Natural killer cell (primary cell): ENCODE measurements at regions not wholly inside any gene's neighbourhood (a gene's known extent, or its start where the extent isn't known, plus 50 kb on each side); places are given as distances from the start of the nearest gene placed in this dataset.

Experiments
- ATAC-seq, 3 donors: fragments of 150-1000 bp in 2 of 3; fragments of 200-7000 bp in 1 of 3; cut with Tn5 transposase; 1 replicate in 1 of 3; 2 replicates in 2 of 3; pipeline ENCODE4 v1.10.0; 2021; ENCODE audit warnings: mild to moderate bottlenecking in 2 of 3, moderate library complexity in 2 of 3
- DNase-seq, 2 donors: peaks; one replicate each; pipeline versions ENCODE4 v3.0.0 to v3.0.0-alpha.2; 2013 to 2021; ENCODE audit warnings: mixed read lengths in 1 of 2
- H3K27ac ChIP-seq: one replicate; pipeline ENCODE4 v1.5.1; 2013; ENCODE audit warnings: mild to moderate bottlenecking, low read length
- H3K27me3 ChIP-seq: one replicate; pipeline ENCODE4 v1.6.1; 2013; ENCODE audit warnings: low read length; ENCODE audit not compliant: control insufficient read depth, insufficient read depth
- H3K36me3 ChIP-seq: one replicate; pipeline ENCODE4 v1.6.1; 2013; ENCODE audit warnings: low read length; ENCODE audit not compliant: control insufficient read depth, insufficient read depth
- H3K4me1 ChIP-seq: one replicate; pipeline ENCODE4 v1.6.1; 2013; ENCODE audit warnings: low read length; ENCODE audit not compliant: control insufficient read depth, insufficient read depth
- H3K4me3 ChIP-seq: one replicate; pipeline ENCODE4 v1.5.1; 2013; ENCODE audit warnings: low read length
- H3K9me3 ChIP-seq: one replicate; pipeline ENCODE4 v1.6.1; 2013; ENCODE audit warnings: low read length; ENCODE audit not compliant: control insufficient read depth, insufficient read depth
- H3K27ac Mint-ChIP-seq, 2 donors: one replicate each; pipeline ENCODE4 v1.8.0; 2022; ENCODE audit warnings: mild to moderate bottlenecking in 2 of 2, mixed read lengths in 2 of 2, moderate library complexity in 1 of 2
- H3K27me3 Mint-ChIP-seq, 2 donors: one replicate each; pipeline ENCODE4 v1.8.0; 2022; ENCODE audit warnings: low read depth in 2 of 2, mixed read lengths in 2 of 2
- H3K36me3 Mint-ChIP-seq: one replicate; pipeline ENCODE4 v1.8.0; 2022; ENCODE audit warnings: mixed read lengths
- H3K4me1 Mint-ChIP-seq, 2 donors: one replicate each; pipeline ENCODE4 v1.8.0; 2022; ENCODE audit warnings: mixed read lengths in 2 of 2
- H3K4me3 Mint-ChIP-seq: one replicate; pipeline ENCODE4 v1.8.0; 2022; ENCODE audit warnings: mild to moderate bottlenecking, moderate library complexity, mixed read lengths
- H3K9me3 Mint-ChIP-seq, 2 donors: one replicate each; pipeline ENCODE4 v1.8.0; 2022; ENCODE audit warnings: mixed read lengths in 2 of 2
- WGBS: methylation state at CpG from one replicate; pipeline ENCODE4 v1.1.7; 2013; ENCODE audit warnings: missing lambda C conversion rate; ENCODE audit not compliant: insufficient coverage; 5-methylcytosine and 5-hydroxymethylcytosine counted together
- intact Hi-C: fragments of 100-400 bp; cut with micrococcal nuclease; formaldehyde crosslinking; loops from one replicate; pipeline ENCODE4 v1.14.2; 2022
- TF ChIP-seq, protein P1 (sequence below): fragments of 200-600 bp; IDR thresholded peaks from one replicate; pipeline ENCODE4 v1.8.0; 2022; ENCODE audit warnings: antibody characterized with exemption

DNA sequence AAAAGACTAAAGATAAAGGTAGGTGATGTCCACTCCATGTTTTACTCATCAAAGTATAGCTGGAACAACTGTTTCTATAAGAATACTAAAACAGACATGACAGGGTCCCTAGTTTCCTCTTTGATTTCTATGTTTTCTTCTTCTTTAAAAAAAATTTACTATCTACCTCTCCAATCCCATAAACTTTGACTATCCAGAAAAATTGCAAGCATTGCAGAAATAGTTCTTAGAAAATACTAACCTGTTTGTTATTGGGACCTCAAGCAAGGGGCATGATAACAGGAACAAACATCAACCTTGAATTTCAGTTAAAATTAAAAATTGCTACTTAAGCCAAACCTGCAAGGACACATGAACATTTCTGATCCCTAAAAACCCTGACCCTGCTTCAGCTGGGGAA is 1226.5 kb downstream of the C4orf33 start:
- no peak for ATAC-seq
- TF ChIP-seq, protein P1, sequence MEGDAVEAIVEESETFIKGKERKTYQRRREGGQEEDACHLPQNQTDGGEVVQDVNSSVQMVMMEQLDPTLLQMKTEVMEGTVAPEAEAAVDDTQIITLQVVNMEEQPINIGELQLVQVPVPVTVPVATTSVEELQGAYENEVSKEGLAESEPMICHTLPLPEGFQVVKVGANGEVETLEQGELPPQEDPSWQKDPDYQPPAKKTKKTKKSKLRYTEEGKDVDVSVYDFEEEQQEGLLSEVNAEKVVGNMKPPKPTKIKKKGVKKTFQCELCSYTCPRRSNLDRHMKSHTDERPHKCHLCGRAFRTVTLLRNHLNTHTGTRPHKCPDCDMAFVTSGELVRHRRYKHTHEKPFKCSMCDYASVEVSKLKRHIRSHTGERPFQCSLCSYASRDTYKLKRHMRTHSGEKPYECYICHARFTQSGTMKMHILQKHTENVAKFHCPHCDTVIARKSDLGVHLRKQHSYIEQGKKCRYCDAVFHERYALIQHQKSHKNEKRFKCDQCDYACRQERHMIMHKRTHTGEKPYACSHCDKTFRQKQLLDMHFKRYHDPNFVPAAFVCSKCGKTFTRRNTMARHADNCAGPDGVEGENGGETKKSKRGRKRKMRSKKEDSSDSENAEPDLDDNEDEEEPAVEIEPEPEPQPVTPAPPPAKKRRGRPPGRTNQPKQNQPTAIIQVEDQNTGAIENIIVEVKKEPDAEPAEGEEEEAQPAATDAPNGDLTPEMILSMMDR: no peak
- H3K36me3 ChIP-seq: no peaks in the 10 kb centered on the region
- no peaks in the 10 kb centered on the region for H3K27me3 Mint-ChIP-seq
- no peaks in the 10 kb centered on the region for H3K4me1 ChIP-seq
- no peak overlapping the region for H3K4me3 ChIP-seq
- no peaks in the 10 kb centered on the region for H3K9me3 ChIP-seq
- H3K36me3 Mint-ChIP-seq: no peaks in the 10 kb centered on the region
- H3K9me3 Mint-ChIP-seq: peaks cover 11 to 14% of the 10 kb centered on the region in 2 donors
- H3K27me3 ChIP-seq: no peaks in the 10 kb centered on the region
- H3K27ac Mint-ChIP-seq: no peak overlapping the region
- H3K4me3 Mint-ChIP-seq: no peak overlapping the region
- H3K27ac ChIP-seq: no peak overlapping the region
- no peak for DNase-seq
- intact Hi-C loops: no loop called here
- no peaks in the 10 kb centered on the region for H3K4me1 Mint-ChIP-seq

DNA sequence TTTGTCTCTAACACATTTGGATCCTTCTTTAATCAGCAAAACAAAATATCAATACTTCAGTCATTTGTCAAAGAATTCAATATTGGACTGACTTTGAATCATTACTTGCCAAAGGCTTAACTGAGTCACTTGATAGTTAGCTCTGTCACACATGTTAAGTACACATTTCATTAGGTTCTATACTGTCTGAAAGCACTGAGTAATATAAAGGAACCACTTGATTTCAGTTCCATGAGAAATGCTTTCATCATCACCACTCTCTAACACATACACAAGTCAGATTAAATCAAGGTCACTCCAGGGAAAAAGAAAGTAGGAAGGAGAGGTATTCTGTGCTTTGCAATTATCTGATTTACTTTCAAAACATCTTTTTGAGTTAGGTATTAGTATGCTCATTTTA is 1233.1 kb downstream of the C4orf33 start:
- DNase-seq: no peak
- Mint-ChIP-seq H3K36me3 (no peaks in the 10 kb centered on the region), H3K27ac (no peak overlapping the region), H3K9me3 (peaks cover 0 to 2% of the 10 kb centered on the region in 2 donors), H3K4me3 (no peak overlapping the region), H3K27me3 (no peaks in the 10 kb centered on the region), H3K4me1 (no peaks in the 10 kb centered on the region)
- TF ChIP-seq, protein P1: no peak
- intact Hi-C loops: no loop called here
- Histone ChIP-seq H3K4me1 (no peaks in the 10 kb centered on the region), H3K36me3 (no peaks in the 10 kb centered on the region), H3K9me3 (no peaks in the 10 kb centered on the region), H3K4me3 (no peak overlapping the region), H3K27me3 (no peaks in the 10 kb centered on the region), H3K27ac (no peak overlapping the region)
- no peak for ATAC-seq

DNA sequence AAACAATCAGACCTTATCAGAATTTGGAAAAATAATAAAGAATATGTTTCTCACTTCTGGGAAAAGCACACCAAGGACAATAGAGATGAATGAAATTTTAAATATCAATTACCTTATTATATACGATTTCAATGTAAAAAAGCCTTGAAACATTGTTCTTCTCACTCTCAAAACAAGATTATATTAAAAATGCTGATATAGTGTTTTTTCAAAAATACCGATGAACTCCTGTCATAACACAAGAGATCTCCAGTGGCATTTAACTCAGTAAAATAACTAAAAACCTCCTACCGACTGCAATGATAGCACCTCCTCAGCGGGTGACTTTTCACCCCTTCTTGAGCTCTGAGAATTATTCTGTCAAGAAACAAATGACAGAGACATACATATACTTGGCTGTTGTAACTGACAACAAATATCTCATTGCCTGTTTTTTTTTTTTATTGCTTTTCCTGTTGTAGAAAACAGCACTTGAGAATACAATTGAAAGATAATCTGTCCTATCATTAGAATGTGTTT is 1237.3 kb downstream of the C4orf33 start:
- DNase-seq: no peak
- H3K27ac ChIP-seq: no peak overlapping the region
- Mint-ChIP-seq H3K4me3 (no peak overlapping the region), H3K4me1 (no peaks in the 10 kb centered on the region), H3K36me3 (no peaks in the 10 kb centered on the region), H3K27ac (no peak overlapping the region), H3K27me3 (no peaks in the 10 kb centered on the region), H3K9me3 (peaks cover 4 to 5% of the 10 kb centered on the region in 2 donors)
- no peak for ATAC-seq
- H3K4me3 ChIP-seq: no peak overlapping the region
- H3K27me3 ChIP-seq: no peaks in the 10 kb centered on the region
- no peaks in the 10 kb centered on the region for H3K4me1 ChIP-seq
- 96% methylated on average over 3 of the region's 4 CpGs for WGBS
- no peaks in the 10 kb centered on the region for H3K9me3 ChIP-seq
- TF ChIP-seq, protein P1: no peak
- no peaks in the 10 kb centered on the region for H3K36me3 ChIP-seq
- intact Hi-C loops: no loop called here

DNA sequence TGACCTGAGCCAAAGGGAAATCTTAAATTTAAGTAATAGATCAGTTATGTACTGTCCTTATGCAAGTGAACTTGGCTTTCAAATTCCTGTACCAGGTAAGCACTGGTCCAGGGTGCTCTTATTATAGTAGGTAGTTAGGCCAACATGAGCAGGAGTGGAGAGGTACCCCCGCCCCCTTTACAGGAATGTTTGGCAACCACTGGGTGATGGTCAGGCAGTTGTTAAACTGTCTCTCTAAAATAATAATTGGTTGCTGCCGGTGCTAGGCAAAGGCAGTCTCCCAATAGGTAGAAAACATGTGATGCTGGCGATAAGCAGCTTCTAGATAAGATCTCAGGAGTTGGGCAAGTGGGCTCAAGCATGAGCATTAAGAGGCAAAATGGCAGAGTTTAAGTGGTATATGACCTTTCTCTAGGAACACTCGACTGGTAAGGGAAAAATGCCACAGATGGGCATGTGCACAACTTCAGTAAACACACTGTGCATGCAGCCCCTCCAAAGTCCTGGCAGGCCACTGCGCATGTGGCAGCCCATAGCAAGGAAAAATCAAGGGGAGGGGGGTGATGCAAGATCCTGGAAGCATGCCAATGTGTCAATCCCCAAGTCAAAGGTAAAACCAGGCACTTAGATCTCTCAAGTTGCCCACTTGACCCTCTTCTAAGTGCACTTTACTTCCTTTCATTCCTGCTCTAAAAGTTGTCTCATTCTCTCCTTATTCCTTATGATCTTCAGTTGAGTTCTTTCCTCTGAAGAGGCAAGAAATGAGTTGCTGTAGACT is 1239.7 kb downstream of the C4orf33 start:
- H3K9me3 Mint-ChIP-seq: peaks cover 7% of the 10 kb centered on the region in 2 donors
- Histone ChIP-seq H3K27ac (no peak overlapping the region), H3K36me3 (no peaks in the 10 kb centered on the region), H3K4me3 (no peak overlapping the region), H3K4me1 (no peaks in the 10 kb centered on the region), H3K27me3 (no peaks in the 10 kb centered on the region), H3K9me3 (no peaks in the 10 kb centered on the region)
- intact Hi-C loops: no loop called here
- no peaks in the 10 kb centered on the region for H3K4me1 Mint-ChIP-seq
- no peaks in the 10 kb centered on the region for H3K27me3 Mint-ChIP-seq
- no peak for ATAC-seq
- DNase-seq: no peak
- no peak overlapping the region for H3K27ac Mint-ChIP-seq
- no peaks in the 10 kb centered on the region for H3K36me3 Mint-ChIP-seq
- TF ChIP-seq, protein P1: no peak
- WGBS: 84% methylated on average over 5 of the region's 5 CpGs
- no peak overlapping the region for H3K4me3 Mint-ChIP-seq
